RWPE2 (cell line): ENCODE measurements at regions not wholly inside any gene's neighbourhood (a gene's known extent, or its start where the extent isn't known, plus 50 kb on each side); places are given as distances from the start of the nearest gene placed in this dataset.

Source experiments
- ATAC-seq: fragments of 200-7000 bp; cut with Tn5 transposase; 3 replicates; pipeline ENCODE4 v1.9.1; 2021; ENCODE audit warnings: low read depth
- DNase-seq: peaks from one replicate; pipeline ENCODE4 v3.0.0-alpha.2; 2020; ENCODE audit warnings: low spot score
- H3K27ac ChIP-seq: fragments of 450-650 bp; 2 replicates; pipeline ENCODE4 v1.5.1; 2017; ENCODE audit warnings: mild to moderate bottlenecking; ENCODE audit not compliant: poor library complexity, severe bottlenecking
- H3K27me3 ChIP-seq: fragments of 250-450 bp; sonication (Bioruptor Pico); 2 replicates; pipeline ENCODE4 v1.5.1; 2021; ENCODE audit warnings: mild to moderate bottlenecking, moderate library complexity; ENCODE audit not compliant: insufficient read depth, poor library complexity, severe bottlenecking
- H3K36me3 ChIP-seq: fragments of 250-450 bp; sonication (Bioruptor Pico); 2 replicates; pipeline ENCODE4 v1.5.1; 2020; ENCODE audit warnings: low read depth, mild to moderate bottlenecking, moderate library complexity
- H3K4me1 ChIP-seq: fragments of 250-450 bp; sonication (Bioruptor Pico); 2 replicates; pipeline ENCODE4 v1.5.1; 2021; ENCODE audit warnings: mild to moderate bottlenecking, moderate library complexity; ENCODE audit not compliant: insufficient read depth, poor library complexity, severe bottlenecking
- H3K4me3 ChIP-seq: fragments of 250-450 bp; sonication (Bioruptor Pico); 2 replicates; pipeline ENCODE4 v1.5.1; 2021; ENCODE audit warnings: mild to moderate bottlenecking, moderate library complexity; ENCODE audit not compliant: severe bottlenecking
- H3K9me3 ChIP-seq: fragments of 250-450 bp; sonication (Bioruptor Pico); 2 replicates; pipeline ENCODE4 v1.5.1; 2021; ENCODE audit warnings: mild to moderate bottlenecking, moderate library complexity; ENCODE audit not compliant: severe bottlenecking
- TF ChIP-seq, protein P1 (sequence below): fragments of 450-650 bp; IDR thresholded peaks from one replicate; pipeline ENCODE4 v1.5.1; 2017; ENCODE audit warnings: mild to moderate bottlenecking, moderate library complexity; ENCODE audit not compliant: poor library complexity, severe bottlenecking

GRCh38 chr3:113057117-113057516 lies 66.3 kb downstream of the GTPBP8 start:
- Histone ChIP-seq H3K9me3 (no peaks in the 10 kb centered on the region), H3K27me3 (no peaks in the 10 kb centered on the region), H3K27ac (no peak overlapping the region), H3K4me3 (no peak overlapping the region), H3K36me3 (no peaks in the 10 kb centered on the region), H3K4me1 (no peaks in the 10 kb centered on the region)
- ATAC-seq (no peak), DNase-seq (no peak)
- TF ChIP-seq, protein P1, sequence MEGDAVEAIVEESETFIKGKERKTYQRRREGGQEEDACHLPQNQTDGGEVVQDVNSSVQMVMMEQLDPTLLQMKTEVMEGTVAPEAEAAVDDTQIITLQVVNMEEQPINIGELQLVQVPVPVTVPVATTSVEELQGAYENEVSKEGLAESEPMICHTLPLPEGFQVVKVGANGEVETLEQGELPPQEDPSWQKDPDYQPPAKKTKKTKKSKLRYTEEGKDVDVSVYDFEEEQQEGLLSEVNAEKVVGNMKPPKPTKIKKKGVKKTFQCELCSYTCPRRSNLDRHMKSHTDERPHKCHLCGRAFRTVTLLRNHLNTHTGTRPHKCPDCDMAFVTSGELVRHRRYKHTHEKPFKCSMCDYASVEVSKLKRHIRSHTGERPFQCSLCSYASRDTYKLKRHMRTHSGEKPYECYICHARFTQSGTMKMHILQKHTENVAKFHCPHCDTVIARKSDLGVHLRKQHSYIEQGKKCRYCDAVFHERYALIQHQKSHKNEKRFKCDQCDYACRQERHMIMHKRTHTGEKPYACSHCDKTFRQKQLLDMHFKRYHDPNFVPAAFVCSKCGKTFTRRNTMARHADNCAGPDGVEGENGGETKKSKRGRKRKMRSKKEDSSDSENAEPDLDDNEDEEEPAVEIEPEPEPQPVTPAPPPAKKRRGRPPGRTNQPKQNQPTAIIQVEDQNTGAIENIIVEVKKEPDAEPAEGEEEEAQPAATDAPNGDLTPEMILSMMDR = no peak

DNA sequence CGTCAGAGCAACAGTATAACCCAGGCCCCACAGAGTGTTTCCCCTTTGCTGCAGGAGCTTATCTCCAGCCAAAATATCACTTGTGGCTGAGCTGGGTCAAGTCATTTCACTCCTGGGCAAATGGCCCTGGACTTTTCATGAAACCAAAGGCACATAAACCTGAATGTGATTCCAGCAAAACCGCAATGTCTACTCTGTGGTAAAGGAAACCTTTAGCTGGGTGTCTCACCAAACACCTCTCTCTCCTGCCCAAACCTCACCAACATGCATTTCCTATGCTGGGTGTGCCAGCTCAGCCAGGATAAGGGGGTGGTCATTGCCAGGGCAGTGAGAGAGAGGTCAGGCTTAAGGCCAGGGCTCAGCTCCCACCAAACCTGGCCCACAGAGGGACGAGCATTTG lies 67.4 kb downstream of the GTPBP8 start:
- no peak for DNase-seq
- Histone ChIP-seq H3K4me3 (no peak overlapping the region), H3K27me3 (no peaks in the 10 kb centered on the region), H3K36me3 (no peaks in the 10 kb centered on the region), H3K9me3 (no peaks in the 10 kb centered on the region), H3K27ac (no peak overlapping the region), H3K4me1 (no peaks in the 10 kb centered on the region)
- TF ChIP-seq, protein P1 = no peak
- ATAC-seq = no peak

- TF ChIP-seq, protein P1 = no peak
- Histone ChIP-seq H3K36me3 (no peaks in the 10 kb centered on the region), H3K9me3 (no peaks in the 10 kb centered on the region), H3K27ac (no peak overlapping the region), H3K4me3 (no peak overlapping the region), H3K4me1 (no peaks in the 10 kb centered on the region), H3K27me3 (no peaks in the 10 kb centered on the region)
- ATAC-seq (no peak), DNase-seq (no peak)
Observed at GRCh38 chr3:113062705-113063104, 71.9 kb downstream of the GTPBP8 start.

GRCh38 chr3:113063126-113063894 lies 72.5 kb downstream of the GTPBP8 start:
- TF ChIP-seq, protein P1 = no peak
- no peak overlapping the region for H3K27ac ChIP-seq
- no peak for DNase-seq

GRCh38 chr3:113064183-113064582 lies 73.4 kb downstream of the GTPBP8 start:
- Histone ChIP-seq H3K27me3 (no peaks in the 10 kb centered on the region), H3K36me3 (no peaks in the 10 kb centered on the region), H3K4me3 (no peak overlapping the region), H3K4me1 (no peaks in the 10 kb centered on the region), H3K9me3 (no peaks in the 10 kb centered on the region), H3K27ac (no peak overlapping the region)
- ATAC-seq = no peak
- TF ChIP-seq, protein P1 = no peak
- no peak for DNase-seq

More at GRCh38 chr3:113063126-113063894, 72.5 kb downstream of the GTPBP8 start:
- H3K9me3 ChIP-seq = no peaks in the 10 kb centered on the region
- no peaks in the 10 kb centered on the region for H3K27me3 ChIP-seq
- no peaks in the 10 kb centered on the region for H3K36me3 ChIP-seq
- H3K4me3 ChIP-seq = no peak overlapping the region
- no peaks in the 10 kb centered on the region for H3K4me1 ChIP-seq
- ATAC-seq = peak; percentile 33; the same call in 1 of the 3 replicates
